K562 (cell line): ENCODE measurements at regions not wholly inside any gene's neighbourhood (a gene's known extent, or its start where the extent isn't known, plus 50 kb on each side); places are given as distances from the start of the nearest gene placed in this dataset.

Source experiments
- BCOR ChIP-seq: fragments of 450-650 bp; IDR thresholded peaks from 2 replicates; pipeline ENCODE4 v1.6.1; 2016
- BRF2 ChIP-seq: IDR thresholded peaks from 3 replicates; pipeline ENCODE4 v1.6.1; 2011; ENCODE audit warnings: borderline replicate concordance, mild to moderate bottlenecking; ENCODE audit not compliant: insufficient read length, insufficient read depth
- E2F8 ChIP-seq: fragments of 450-650 bp; IDR thresholded peaks from 2 replicates; pipeline ENCODE4 v1.7.1; 2018; ENCODE audit warnings: mild to moderate bottlenecking, low read depth; ENCODE audit not compliant: partially characterized antibody
- ETS1 ChIP-seq: conservative IDR thresholded peaks from 2 replicates; pipeline ENCODE4 v1.6.1; 2011; ENCODE audit warnings: low read depth, mild to moderate bottlenecking, low read length; ENCODE audit not compliant: control insufficient read depth
- FOS ChIP-seq: IDR thresholded peaks from 3 replicates; pipeline ENCODE4 v1.6.1; 2011; ENCODE audit not compliant: insufficient read length; ENCODE audit errors: extremely low read depth
- GTF2B ChIP-seq: IDR thresholded peaks from 2 replicates; pipeline ENCODE4 v1.6.1; 2011; ENCODE audit not compliant: insufficient read length; ENCODE audit errors: extremely low read depth
- IRF2 ChIP-seq: sonication (generic); formaldehyde crosslinking; IDR thresholded peaks from 2 replicates; pipeline ENCODE4 v1.8.1; 2022; ENCODE audit warnings: mild to moderate bottlenecking, missing genetic modification reagents
- MAFF ChIP-seq: IDR thresholded peaks from 2 replicates; pipeline ENCODE4 v1.6.1; 2012; ENCODE audit warnings: low read length, improper control_type of control experiment
- MNT ChIP-seq, 2 experiments: fragments of 450-650 bp; conservative IDR thresholded peaks; 2 replicates each; pipeline ENCODE4 v1.6.1; 2017; ENCODE audit warnings: mild to moderate bottlenecking in 2 of 2, moderate library complexity in 2 of 2
- NR1H2 ChIP-seq: sonication (generic); formaldehyde crosslinking; IDR thresholded peaks from 2 replicates; pipeline ENCODE4 v1.4.0; 2020; ENCODE audit warnings: mild to moderate bottlenecking, missing genetic modification reagents
- PCBP2 ChIP-seq: fragments of 200-400 bp; formaldehyde crosslinking; IDR thresholded peaks from 2 replicates; pipeline ENCODE4 v1.6.1; 2018; ENCODE audit warnings: low read length, low read depth, mild to moderate bottlenecking, moderate library complexity; ENCODE audit not compliant: poor library complexity, severe bottlenecking
- SMAD3 ChIP-seq: fragments of 450-650 bp; formaldehyde crosslinking; conservative IDR thresholded peaks from 2 replicates; pipeline ENCODE4 v1.4.0; 2020; ENCODE audit warnings: mild to moderate bottlenecking
- SMARCA5 ChIP-seq: fragments of 450-650 bp; IDR thresholded peaks from 2 replicates; pipeline ENCODE4 v1.6.1; 2016
- ZNF174 ChIP-seq: fragments of 250-450 bp; sonication (Bioruptor Pico); IDR thresholded peaks from 2 replicates; pipeline ENCODE4 v1.4.0; 2020; ENCODE audit warnings: mild to moderate bottlenecking
- ZNF518B ChIP-seq: fragments of 250-450 bp; sonication (Bioruptor Pico); IDR thresholded peaks from 2 replicates; pipeline ENCODE4 v1.5.0; 2021; ENCODE audit warnings: mild to moderate bottlenecking, moderate library complexity
- ZNF584 ChIP-seq: fragments of 200-800 bp; sonication (Bioruptor generic); IDR thresholded peaks from 2 replicates; pipeline ENCODE4 v1.6.1; 2016; ENCODE audit warnings: low read depth, mild to moderate bottlenecking, missing genetic modification characterization, missing compliant biosample characterization
- ZNF780A ChIP-seq: fragments of 250-450 bp; sonication (Bioruptor Pico); IDR thresholded peaks from 2 replicates; pipeline ENCODE4 v1.5.0; 2021; ENCODE audit warnings: mild to moderate bottlenecking

- TF ChIP-seq ZNF584 (CRISPR knock-in tag) (no peak), BCOR (no peak), E2F8 (no peak), ZNF518B (CRISPR knock-in tag) (no peak), BRF2 (no peak), MNT (conservative IDR thresholded peaks at IDR 0.05) (no peak), ZNF174 (no peak), NR1H2 (CRISPR knock-in tag) (no peak), ETS1 (no peak), GTF2B (no peak), SMARCA5 (no peak), SMAD3 (CRISPR knock-in tag) (no peak), FOS (no peak), IRF2 (no peak), ZNF780A (CRISPR knock-in tag) (no peak), PCBP2 (no peak), MAFF (peak; percentile 15; the same call in 1 of the 2 replicates)
These were observed 199.5 kb downstream of the FAM76B start (continued) for GRCh38 chr11:95589893-95590612.
